PC-9 (cell line): ENCODE measurements at regions not wholly inside any gene's neighbourhood (a gene's known extent, or its start where the extent isn't known, plus 50 kb on each side); places are given as distances from the start of the nearest gene placed in this dataset.

Source experiments
- EZH2 ChIP-seq: fragments of 200-600 bp; sonication (generic); IDR thresholded peaks from 2 replicates; pipeline ENCODE4 v1.8.0; 2017; ENCODE audit warnings: antibody characterized with exemption, low read depth
- TF ChIP-seq, protein P1 (sequence below): fragments of 200-600 bp; sonication (generic); conservative IDR thresholded peaks from 2 replicates; pipeline ENCODE4 v1.6.1; 2017; ENCODE audit warnings: mixed run types, antibody characterized with exemption, mild to moderate bottlenecking, moderate library complexity

DNA sequence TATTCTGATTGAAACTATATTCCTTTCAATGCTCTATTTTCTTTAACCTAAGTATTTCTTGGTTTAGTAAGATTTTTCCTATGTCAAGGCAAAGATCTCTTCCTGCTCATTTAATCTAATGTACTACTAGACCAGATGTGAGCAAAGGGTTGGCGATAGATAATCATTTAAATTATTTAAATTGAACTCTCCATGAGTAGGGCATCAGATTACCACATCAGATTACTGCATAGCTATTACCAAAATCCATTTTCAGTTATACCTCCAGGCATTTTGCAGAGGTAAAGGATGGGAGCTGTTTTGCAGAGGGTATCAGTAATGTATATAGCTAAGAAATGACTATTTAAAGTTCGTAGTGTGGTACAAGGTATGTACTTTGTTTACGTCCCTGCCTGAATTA is 607.9 kb downstream of the PTPRC start:
- TF ChIP-seq, protein P1, sequence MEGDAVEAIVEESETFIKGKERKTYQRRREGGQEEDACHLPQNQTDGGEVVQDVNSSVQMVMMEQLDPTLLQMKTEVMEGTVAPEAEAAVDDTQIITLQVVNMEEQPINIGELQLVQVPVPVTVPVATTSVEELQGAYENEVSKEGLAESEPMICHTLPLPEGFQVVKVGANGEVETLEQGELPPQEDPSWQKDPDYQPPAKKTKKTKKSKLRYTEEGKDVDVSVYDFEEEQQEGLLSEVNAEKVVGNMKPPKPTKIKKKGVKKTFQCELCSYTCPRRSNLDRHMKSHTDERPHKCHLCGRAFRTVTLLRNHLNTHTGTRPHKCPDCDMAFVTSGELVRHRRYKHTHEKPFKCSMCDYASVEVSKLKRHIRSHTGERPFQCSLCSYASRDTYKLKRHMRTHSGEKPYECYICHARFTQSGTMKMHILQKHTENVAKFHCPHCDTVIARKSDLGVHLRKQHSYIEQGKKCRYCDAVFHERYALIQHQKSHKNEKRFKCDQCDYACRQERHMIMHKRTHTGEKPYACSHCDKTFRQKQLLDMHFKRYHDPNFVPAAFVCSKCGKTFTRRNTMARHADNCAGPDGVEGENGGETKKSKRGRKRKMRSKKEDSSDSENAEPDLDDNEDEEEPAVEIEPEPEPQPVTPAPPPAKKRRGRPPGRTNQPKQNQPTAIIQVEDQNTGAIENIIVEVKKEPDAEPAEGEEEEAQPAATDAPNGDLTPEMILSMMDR = no peak
- no peak for TF ChIP-seq EZH2
